ENCODE measurements at regions not wholly inside any gene's neighbourhood (a gene's known extent, or its start where the extent isn't known, plus 50 kb on each side); places are given as distances from the start of the nearest gene placed in this dataset.

DNA sequence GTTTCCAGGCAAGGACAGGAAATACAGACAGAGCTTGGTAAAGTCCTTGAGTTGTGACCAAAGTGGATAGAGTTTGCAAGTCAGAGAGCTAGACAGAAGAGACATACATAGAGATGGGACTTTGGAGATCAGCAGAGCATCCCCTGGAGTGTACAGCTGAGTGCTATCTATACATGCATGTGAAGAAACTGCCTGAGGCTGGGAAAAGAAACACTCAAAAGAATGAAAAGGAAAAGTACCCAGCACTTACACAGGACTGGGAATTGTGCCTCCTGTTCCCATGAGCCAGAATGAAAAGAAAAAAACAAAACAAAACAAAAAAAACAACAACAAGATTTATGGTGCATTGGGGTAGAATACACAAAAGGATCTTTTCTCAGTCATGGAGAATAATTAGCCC is 606.4 kb downstream of the ZNF608 start:
- POLR2A ChIA-PET: no interaction called here
- Mint-ChIP-seq H3K4me1 (ENCODE audit: low read depth) (no peaks in the 10 kb centered on the region), H3K27ac (no peak overlapping the region), H3K36me3 (no peaks in the 10 kb centered on the region), H3K9me3 (peaks cover 3% of the 10 kb centered on the region), H3K4me3 (no peak overlapping the region), H3K27me3 (no peaks in the 10 kb centered on the region)
- CTCF ChIA-PET: no interaction called here
- intact Hi-C loops (cut with micrococcal nuclease): no loop called here
- no peak for DNase-seq

GRCh38 chr5:124139477-124139876 is 607.0 kb downstream of the ZNF608 start:
- no peak for DNase-seq
- CTCF ChIA-PET: no interaction called here
- Mint-ChIP-seq H3K4me1 (ENCODE audit: low read depth) (no peaks in the 10 kb centered on the region), H3K4me3 (no peak overlapping the region), H3K9me3 (peaks cover 3% of the 10 kb centered on the region), H3K36me3 (no peaks in the 10 kb centered on the region), H3K27me3 (no peaks in the 10 kb centered on the region), H3K27ac (no peak overlapping the region)
- intact Hi-C loops (cut with micrococcal nuclease): no loop called here
- POLR2A ChIA-PET: no interaction called here

DNA sequence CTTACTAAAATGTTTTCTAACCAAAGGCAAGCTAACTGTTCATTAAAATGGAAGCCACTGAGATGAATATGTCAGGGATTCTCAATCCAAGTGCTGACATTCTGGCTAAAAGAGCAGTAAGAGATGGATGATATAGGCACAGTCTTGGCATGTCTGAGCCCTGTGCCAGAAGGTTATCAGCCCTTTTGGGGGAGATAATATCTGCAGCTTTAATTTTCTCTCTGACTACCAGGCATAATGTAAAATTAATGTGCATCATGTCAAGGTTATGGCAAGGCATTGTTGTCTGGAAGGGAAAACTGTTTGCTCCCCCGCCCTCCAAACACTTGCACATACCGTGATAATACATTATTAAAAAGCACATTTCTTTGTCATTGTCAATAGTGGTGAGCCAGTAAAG is 609.8 kb downstream of the ZNF608 start:
- CTCF ChIA-PET: no interaction called here
- Mint-ChIP-seq H3K4me1 (ENCODE audit: low read depth) (no peaks in the 10 kb centered on the region), H3K9me3 (peaks cover 3% of the 10 kb centered on the region), H3K27me3 (no peaks in the 10 kb centered on the region), H3K4me3 (no peak overlapping the region), H3K27ac (no peak overlapping the region), H3K36me3 (no peaks in the 10 kb centered on the region)
- POLR2A ChIA-PET: no interaction called here
- intact Hi-C loops (cut with micrococcal nuclease): no loop called here
- no peak for DNase-seq

DNA sequence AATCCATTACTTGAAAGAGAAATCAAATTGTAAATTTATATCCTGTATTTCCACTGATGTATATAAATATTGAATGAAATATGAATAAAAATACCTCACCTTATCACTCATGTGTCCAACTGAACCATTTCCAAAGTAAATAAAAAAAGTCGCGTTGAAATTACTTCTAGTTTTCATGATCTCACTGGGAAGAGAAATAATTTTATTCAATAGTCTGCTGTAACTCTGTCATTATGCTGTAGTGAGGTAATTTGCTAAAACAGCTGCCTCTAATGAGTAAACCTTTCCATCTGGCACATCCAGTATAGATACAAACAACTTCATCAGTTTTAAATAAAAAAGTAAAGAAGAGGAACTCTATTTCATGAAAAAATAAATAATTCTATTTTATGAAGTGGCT is 611.5 kb downstream of the ZNF608 start:
- no peaks in the 10 kb centered on the region for H3K27me3 Mint-ChIP-seq

GRCh38 chr5:124133406-124133805 is 613.0 kb downstream of the ZNF608 start:
- Mint-ChIP-seq H3K36me3 (no peaks in the 10 kb centered on the region), H3K27me3 (no peaks in the 10 kb centered on the region), H3K4me1 (ENCODE audit: low read depth) (no peaks in the 10 kb centered on the region), H3K4me3 (no peak overlapping the region), H3K27ac (no peak overlapping the region), H3K9me3 (no peaks in the 10 kb centered on the region)
- intact Hi-C loops (cut with micrococcal nuclease): no loop called here
- ChIA-PET POLR2A (no interaction called here), CTCF (no interaction called here)
- DNase-seq: no peak

More for the DNA sequence above, 611.5 kb downstream of the ZNF608 start:
- no peak for DNase-seq
- Mint-ChIP-seq H3K36me3 (no peaks in the 10 kb centered on the region), H3K9me3 (peaks cover under 1% of the 10 kb centered on the region), H3K4me3 (no peak overlapping the region), H3K4me1 (ENCODE audit: low read depth) (no peaks in the 10 kb centered on the region), H3K27ac (no peak overlapping the region)
- ChIA-PET CTCF (no interaction called here), POLR2A (no interaction called here)
- intact Hi-C loops (cut with micrococcal nuclease): no loop called here

DNA sequence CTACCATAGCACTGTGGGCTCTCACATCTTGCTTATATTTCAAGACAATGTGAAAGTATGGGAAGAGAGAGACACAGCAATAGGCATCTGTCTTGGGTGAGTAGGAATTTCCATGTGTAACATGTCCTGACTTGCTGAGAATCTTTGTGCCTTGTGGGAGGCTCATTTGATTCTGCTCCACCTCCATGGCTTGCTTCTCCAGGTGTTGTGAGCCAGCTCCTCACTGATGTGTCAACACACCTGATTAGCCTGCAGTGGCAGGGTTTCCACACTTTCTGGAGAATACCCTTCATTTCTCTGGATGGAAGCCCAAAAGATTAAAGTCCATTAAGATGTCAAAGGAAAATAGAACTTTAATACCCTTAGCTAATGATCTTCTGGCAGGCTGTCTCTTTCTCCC is 613.6 kb downstream of the ZNF608 start:
- Mint-ChIP-seq H3K9me3 (no peaks in the 10 kb centered on the region), H3K4me1 (ENCODE audit: low read depth) (no peaks in the 10 kb centered on the region), H3K36me3 (no peaks in the 10 kb centered on the region), H3K27me3 (no peaks in the 10 kb centered on the region), H3K4me3 (no peak overlapping the region), H3K27ac (no peak overlapping the region)
- intact Hi-C loops (cut with micrococcal nuclease): no loop called here
- no peak for DNase-seq
- CTCF ChIA-PET: no interaction called here
- POLR2A ChIA-PET: no interaction called here

GRCh38 chr5:124131466-124131865 is 615.0 kb downstream of the ZNF608 start:
- Mint-ChIP-seq H3K9me3 (no peaks in the 10 kb centered on the region), H3K4me1 (ENCODE audit: low read depth) (no peaks in the 10 kb centered on the region), H3K27ac (no peak overlapping the region), H3K4me3 (no peak overlapping the region), H3K36me3 (no peaks in the 10 kb centered on the region), H3K27me3 (no peaks in the 10 kb centered on the region)
- DNase-seq: no peak
- intact Hi-C loops (cut with micrococcal nuclease): no loop called here
- ChIA-PET POLR2A (no interaction called here), CTCF (no interaction called here)

DNA sequence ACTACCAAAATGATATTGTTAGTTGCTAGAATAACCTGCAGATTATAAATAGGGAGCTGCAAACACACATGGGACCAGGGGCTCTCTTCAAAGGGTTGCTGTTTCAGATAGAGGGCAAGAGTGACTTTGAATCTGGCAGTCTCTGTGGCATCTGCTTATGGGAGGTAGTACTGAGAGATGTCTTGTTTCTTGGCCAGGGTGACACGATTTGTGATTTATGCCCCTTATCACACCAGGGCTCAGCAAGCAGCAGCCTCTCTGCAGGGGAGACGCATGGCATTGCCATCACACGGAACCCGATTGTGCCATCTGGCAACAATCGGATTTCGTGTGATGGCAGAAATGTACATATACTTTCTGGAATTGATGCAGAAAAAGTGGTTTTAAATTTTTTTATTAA is 615.6 kb downstream of the ZNF608 start:
- ChIA-PET POLR2A (no interaction called here), CTCF (no interaction called here)
- Mint-ChIP-seq H3K4me1 (ENCODE audit: low read depth) (no peaks in the 10 kb centered on the region), H3K27me3 (no peaks in the 10 kb centered on the region), H3K36me3 (no peaks in the 10 kb centered on the region), H3K27ac (no peak overlapping the region), H3K4me3 (no peak overlapping the region), H3K9me3 (no peaks in the 10 kb centered on the region)
- intact Hi-C loops (cut with micrococcal nuclease): no loop called here
- no peak for DNase-seq

DNA sequence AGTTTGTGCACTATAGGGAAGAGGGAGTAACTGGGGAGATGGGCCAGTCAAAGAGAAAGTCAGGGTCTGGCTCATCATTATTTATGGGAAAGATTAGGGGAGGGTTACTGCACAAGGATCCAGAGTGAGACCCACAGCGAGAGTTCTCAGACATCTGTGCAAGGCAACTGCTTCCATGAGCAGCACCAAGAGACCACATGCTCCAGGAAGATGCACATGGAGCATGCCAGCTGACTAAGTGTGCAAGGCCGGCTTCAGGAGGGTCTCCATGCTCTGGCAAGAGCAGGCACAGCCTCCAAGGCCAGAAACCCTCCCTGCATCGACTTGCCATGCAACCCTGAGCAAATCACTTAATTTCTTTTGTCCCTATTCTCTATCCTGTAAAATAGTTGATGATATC is 616.9 kb downstream of the CSNK1G3 start:
- Mint-ChIP-seq H3K9me3 (no peaks in the 10 kb centered on the region), H3K27me3 (no peaks in the 10 kb centered on the region), H3K4me3 (no peak overlapping the region), H3K27ac (no peak overlapping the region), H3K4me1 (ENCODE audit: low read depth) (no peaks in the 10 kb centered on the region), H3K36me3 (no peaks in the 10 kb centered on the region)
- intact Hi-C loops (cut with micrococcal nuclease): no loop called here
- POLR2A ChIA-PET: no interaction called here
- CTCF ChIA-PET: no interaction called here
- DNase-seq: no peak

DNA sequence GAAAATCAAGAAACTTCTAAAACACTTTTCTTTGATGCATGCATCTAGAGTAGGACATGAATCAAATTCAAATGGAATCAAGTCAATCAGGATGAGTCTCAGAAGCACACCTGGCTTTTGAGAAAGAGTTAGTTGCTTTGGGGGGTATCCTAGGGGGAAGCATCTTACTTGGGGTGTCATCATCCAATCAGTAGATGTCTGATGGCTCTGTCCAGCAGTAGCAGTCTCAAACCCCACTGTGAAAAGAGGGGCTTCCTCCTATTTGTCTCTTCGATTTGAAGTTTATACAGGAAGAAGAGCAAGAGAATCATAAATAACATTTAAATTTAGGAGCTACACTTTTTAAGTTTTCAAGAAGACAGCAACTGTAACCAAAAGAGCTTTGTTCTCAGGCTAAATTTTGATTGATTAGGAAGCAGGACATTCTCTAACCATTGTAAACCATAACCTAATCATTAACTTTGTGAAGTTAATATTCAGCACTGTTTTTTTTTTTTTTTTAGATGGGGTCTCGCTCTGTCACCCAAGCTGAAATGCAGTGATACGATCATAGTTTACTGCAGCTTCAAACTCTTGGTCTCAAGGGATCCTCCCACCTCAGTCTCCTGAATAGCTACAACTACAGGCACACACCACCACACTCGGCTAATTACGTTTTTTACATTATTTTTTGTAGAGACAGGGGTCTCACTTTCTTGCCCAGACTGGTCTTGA is 614.7 kb downstream of the CSNK1G3 start:
- Mint-ChIP-seq H3K4me3 (no peak overlapping the region), H3K36me3 (no peaks in the 10 kb centered on the region), H3K4me1 (ENCODE audit: low read depth) (no peaks in the 10 kb centered on the region), H3K27me3 (no peaks in the 10 kb centered on the region), H3K27ac (no peak overlapping the region), H3K9me3 (no peaks in the 10 kb centered on the region)
- ChIA-PET CTCF (interaction anchor here (0.6 kb wide), 1 partner anchor 700 kb away, joined by 3 read pairs; no protein-coding TSS in a partner anchor), POLR2A (no interaction called here)
- intact Hi-C loops (cut with micrococcal nuclease): no loop called here
- no peak for DNase-seq

DNA sequence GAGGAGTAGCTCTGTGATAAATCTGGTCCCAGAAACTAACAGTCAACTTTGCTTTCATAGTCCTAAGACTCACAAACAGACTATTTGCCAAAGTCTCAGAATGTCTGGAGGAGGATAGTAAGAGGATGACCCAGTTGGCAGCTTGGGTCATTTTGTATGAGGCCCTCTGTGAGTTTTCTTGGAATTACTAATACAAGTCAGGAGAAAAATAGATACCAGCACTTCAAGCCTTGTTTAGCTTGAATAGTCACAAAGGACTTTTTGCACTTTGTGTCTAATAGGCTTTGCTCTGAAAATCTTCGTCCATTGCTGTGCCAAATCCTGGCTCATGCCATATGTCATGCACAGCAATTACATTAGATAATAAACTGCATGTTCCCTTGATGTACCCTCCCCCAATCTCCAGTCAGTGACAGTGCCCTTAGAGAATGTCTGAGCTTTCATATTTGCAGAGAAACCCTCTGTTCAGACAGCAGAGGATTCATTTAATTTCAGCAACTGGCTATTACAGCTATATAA is 612.8 kb downstream of the CSNK1G3 start:
- H3K36me3 Mint-ChIP-seq: no peaks in the 10 kb centered on the region
- no peak for DNase-seq
- H3K4me3 Mint-ChIP-seq: no peak overlapping the region
- intact Hi-C loops (cut with micrococcal nuclease): no loop called here
- no peaks in the 10 kb centered on the region for H3K4me1 Mint-ChIP-seq (ENCODE audit: low read depth)
- POLR2A ChIA-PET: no interaction called here
- no peaks in the 10 kb centered on the region for H3K9me3 Mint-ChIP-seq
- CTCF ChIA-PET: no interaction called here
- no peak overlapping the region for H3K27ac Mint-ChIP-seq
- no peaks in the 10 kb centered on the region for H3K27me3 Mint-ChIP-seq

GRCh38 chr5:124121198-124121597 is 609.2 kb downstream of the CSNK1G3 start:
- no peaks in the 10 kb centered on the region for H3K4me1 Mint-ChIP-seq (ENCODE audit: low read depth)
- no peaks in the 10 kb centered on the region for H3K36me3 Mint-ChIP-seq
- H3K27me3 Mint-ChIP-seq: no peaks in the 10 kb centered on the region
- peaks cover 2% of the 10 kb centered on the region for H3K9me3 Mint-ChIP-seq
- intact Hi-C loops (cut with micrococcal nuclease): no loop called here
- H3K27ac Mint-ChIP-seq: no peak overlapping the region
- no peak for DNase-seq
- POLR2A ChIA-PET: no interaction called here
- no peak overlapping the region for H3K4me3 Mint-ChIP-seq
- CTCF ChIA-PET: no interaction called here

- no peaks in the 10 kb centered on the region for H3K36me3 Mint-ChIP-seq
- POLR2A ChIA-PET: no interaction called here
- CTCF ChIA-PET: no interaction called here
- H3K4me3 Mint-ChIP-seq: no peak overlapping the region
- H3K4me1 Mint-ChIP-seq (ENCODE audit: low read depth): no peaks in the 10 kb centered on the region
- no peaks in the 10 kb centered on the region for H3K27me3 Mint-ChIP-seq
- peaks cover 6% of the 10 kb centered on the region for H3K9me3 Mint-ChIP-seq
- intact Hi-C loops (cut with micrococcal nuclease): no loop called here
- no peak for DNase-seq
- H3K27ac Mint-ChIP-seq: no peak overlapping the region
These were observed 602.9 kb downstream of the CSNK1G3 start for GRCh38 chr5:124114911-124115310.

Measured in activated CD4-positive, alpha-beta memory T cell treated with anti-CD3 and anti-CD28 coated beads for 36 hours (primary cell).